ENCODE measurements at regions not wholly inside any gene's neighbourhood (a gene's known extent, or its start where the extent isn't known, plus 50 kb on each side); places are given as distances from the start of the nearest gene placed in this dataset.

GRCh38 chr10:36087006-36088005 lies 445.2 kb upstream of the FZD8 start:
- ATAC-seq, result no peak
- H3K4me1 ChIP-seq, result peaks cover 0 to 15% (median 4%) of the 10 kb centered on the region in 12 donors
- no peak for DNase-seq
- no peaks in the 10 kb centered on the region for H3K27me3 ChIP-seq
- TF ChIP-seq POLR2A (IDR thresholded peaks at IDR 0.05) (no peak), CTCF (IDR thresholded peaks at IDR 0.05) (no peak)
- no peaks in the 10 kb centered on the region for H3K36me3 ChIP-seq
- no peak overlapping the region for H3K27ac ChIP-seq
- no peak overlapping the region for H3K4me3 ChIP-seq
- no peaks in the 10 kb centered on the region for H3K9me3 ChIP-seq
- 83 to 89% (median 87%) methylated on average over 10 of the region's 10 CpGs for WGBS, 4 donors
- intact Hi-C loops (cut with DNase I), result no loop called here

- TF ChIP-seq CTCF (IDR thresholded peaks at IDR 0.05), result no peak
- no peak for TF ChIP-seq POLR2A (IDR thresholded peaks at IDR 0.05)
- ATAC-seq, result no peak
- Histone ChIP-seq H3K27ac (no peak overlapping the region), H3K9me3 (peaks cover 0 to 3% (median 0%) of the 10 kb centered on the region in 12 donors), H3K4me1 (no peaks in the 10 kb centered on the region), H3K36me3 (no peaks in the 10 kb centered on the region), H3K4me3 (no peak overlapping the region), H3K27me3 (no peaks in the 10 kb centered on the region)
- DNase-seq, result no peak
- 87 to 91% (median 89%) methylated on average over 4 of the region's 4 CpGs for WGBS, 4 donors
- intact Hi-C loops (cut with DNase I), result no loop called here
Measured at GRCh38 chr10:36075196-36075595, 433.1 kb upstream of the FZD8 start.

- Histone ChIP-seq H3K27me3 (no peaks in the 10 kb centered on the region), H3K36me3 (no peaks in the 10 kb centered on the region), H3K4me1 (no peaks in the 10 kb centered on the region), H3K27ac (no peak overlapping the region), H3K9me3 (peaks cover 0 to 3% (median 0%) of the 10 kb centered on the region in 12 donors), H3K4me3 (no peak overlapping the region)
- no peak for ATAC-seq
- TF ChIP-seq POLR2A (IDR thresholded peaks at IDR 0.05) (no peak), CTCF (IDR thresholded peaks at IDR 0.05) (no peak)
- WGBS, 4 donors, result 65 to 96% (median 91%) methylated on average over 2 of the region's 2 CpGs
- DNase-seq, result no peak
- intact Hi-C loops (cut with DNase I), result no loop called here
Measured at GRCh38 chr10:36073796-36074345, 431.8 kb upstream of the FZD8 start.

- intact Hi-C loops (cut with DNase I), result no loop called here
- no peak for ATAC-seq
- H3K4me1 ChIP-seq, result peaks cover 0 to 9% (median 0%) of the 10 kb centered on the region in 12 donors
Measured at GRCh38 chr10:36068542-36068941, 426.4 kb upstream of the FZD8 start.

More at GRCh38 chr10:36068542-36068941, 426.4 kb upstream of the FZD8 start:
- Histone ChIP-seq H3K9me3 (peaks cover 0 to 18% (median 8%) of the 10 kb centered on the region in 12 donors), H3K27me3 (no peaks in the 10 kb centered on the region), H3K36me3 (no peaks in the 10 kb centered on the region), H3K4me3 (no peak overlapping the region), H3K27ac (no peak overlapping the region)
- no peak for TF ChIP-seq CTCF (IDR thresholded peaks at IDR 0.05)
- TF ChIP-seq POLR2A (IDR thresholded peaks at IDR 0.05), result no peak
- DNase-seq, result no peak
